ENCODE measurements at regions not wholly inside any gene's neighbourhood (a gene's known extent, or its start where the extent isn't known, plus 50 kb on each side); places are given as distances from the start of the nearest gene placed in this dataset.

DNA sequence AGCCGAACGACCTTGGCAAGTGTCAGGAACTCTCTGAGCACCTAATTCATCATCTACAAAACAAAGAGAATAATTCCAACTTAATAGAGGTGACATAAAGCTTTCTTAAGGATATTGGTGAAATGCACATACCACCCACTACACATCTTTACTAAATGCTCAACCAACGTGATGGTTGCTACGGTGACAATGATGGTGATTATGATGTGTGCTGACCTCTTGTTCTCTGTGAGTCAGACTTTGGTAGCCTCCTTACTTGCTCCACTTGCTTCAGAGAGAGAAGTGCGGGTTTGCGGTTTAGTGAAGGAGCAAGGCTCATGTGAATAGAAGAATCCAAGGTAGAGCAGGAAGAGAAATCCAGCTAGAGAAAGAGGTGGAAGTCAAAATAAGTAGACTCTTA, 52.8 kb upstream of the CLNK start:
- Mint-ChIP-seq H3K9me3 (ENCODE audit: unreplicated experiment) (no peaks in the 10 kb centered on the region), H3K36me3 (ENCODE audit: unreplicated experiment) (no peaks in the 10 kb centered on the region), H3K27me3 (ENCODE audit: unreplicated experiment) (peaks cover 4% of the 10 kb centered on the region), H3K27ac (ENCODE audit: unreplicated experiment) (no peak overlapping the region), H3K4me1 (ENCODE audit: unreplicated experiment) (peaks cover 7% of the 10 kb centered on the region), H3K4me3 (ENCODE audit: unreplicated experiment) (no peak overlapping the region)
- DNase-seq (ENCODE audit: extremely low spot score, unreplicated experiment), result no peak
- TF ChIP-seq, protein P1, sequence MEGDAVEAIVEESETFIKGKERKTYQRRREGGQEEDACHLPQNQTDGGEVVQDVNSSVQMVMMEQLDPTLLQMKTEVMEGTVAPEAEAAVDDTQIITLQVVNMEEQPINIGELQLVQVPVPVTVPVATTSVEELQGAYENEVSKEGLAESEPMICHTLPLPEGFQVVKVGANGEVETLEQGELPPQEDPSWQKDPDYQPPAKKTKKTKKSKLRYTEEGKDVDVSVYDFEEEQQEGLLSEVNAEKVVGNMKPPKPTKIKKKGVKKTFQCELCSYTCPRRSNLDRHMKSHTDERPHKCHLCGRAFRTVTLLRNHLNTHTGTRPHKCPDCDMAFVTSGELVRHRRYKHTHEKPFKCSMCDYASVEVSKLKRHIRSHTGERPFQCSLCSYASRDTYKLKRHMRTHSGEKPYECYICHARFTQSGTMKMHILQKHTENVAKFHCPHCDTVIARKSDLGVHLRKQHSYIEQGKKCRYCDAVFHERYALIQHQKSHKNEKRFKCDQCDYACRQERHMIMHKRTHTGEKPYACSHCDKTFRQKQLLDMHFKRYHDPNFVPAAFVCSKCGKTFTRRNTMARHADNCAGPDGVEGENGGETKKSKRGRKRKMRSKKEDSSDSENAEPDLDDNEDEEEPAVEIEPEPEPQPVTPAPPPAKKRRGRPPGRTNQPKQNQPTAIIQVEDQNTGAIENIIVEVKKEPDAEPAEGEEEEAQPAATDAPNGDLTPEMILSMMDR (IDR thresholded peaks at IDR 0.05), result no peak

DNA sequence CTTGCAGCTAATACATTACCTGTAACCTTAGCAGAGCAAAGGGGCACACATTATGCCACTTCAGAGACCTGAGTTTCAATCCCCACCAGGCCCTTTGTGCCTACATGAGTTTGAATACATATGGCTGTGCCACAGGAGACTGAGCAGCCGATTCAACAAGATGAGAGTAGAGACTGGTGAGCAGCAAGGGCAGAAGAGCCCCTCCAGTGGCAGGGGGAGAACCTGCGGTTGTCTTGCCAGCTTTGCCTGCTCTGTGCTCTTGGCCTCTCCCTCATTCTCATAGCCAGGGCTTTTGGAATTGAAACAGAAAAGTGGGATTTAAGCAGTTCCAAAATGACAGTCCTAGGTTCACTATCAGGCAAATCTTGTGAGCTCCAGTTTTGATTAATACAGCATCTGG, 52.3 kb upstream of the CLNK start:
- TF ChIP-seq, protein P1 (IDR thresholded peaks at IDR 0.05), result no peak
- Mint-ChIP-seq H3K9me3 (ENCODE audit: unreplicated experiment) (no peaks in the 10 kb centered on the region), H3K27me3 (ENCODE audit: unreplicated experiment) (peaks cover 7% of the 10 kb centered on the region), H3K4me3 (ENCODE audit: unreplicated experiment) (no peak overlapping the region), H3K4me1 (ENCODE audit: unreplicated experiment) (peaks cover 7% of the 10 kb centered on the region), H3K27ac (ENCODE audit: unreplicated experiment) (no peak overlapping the region), H3K36me3 (ENCODE audit: unreplicated experiment) (no peaks in the 10 kb centered on the region)
- no peak for DNase-seq (ENCODE audit: extremely low spot score, unreplicated experiment)

DNA sequence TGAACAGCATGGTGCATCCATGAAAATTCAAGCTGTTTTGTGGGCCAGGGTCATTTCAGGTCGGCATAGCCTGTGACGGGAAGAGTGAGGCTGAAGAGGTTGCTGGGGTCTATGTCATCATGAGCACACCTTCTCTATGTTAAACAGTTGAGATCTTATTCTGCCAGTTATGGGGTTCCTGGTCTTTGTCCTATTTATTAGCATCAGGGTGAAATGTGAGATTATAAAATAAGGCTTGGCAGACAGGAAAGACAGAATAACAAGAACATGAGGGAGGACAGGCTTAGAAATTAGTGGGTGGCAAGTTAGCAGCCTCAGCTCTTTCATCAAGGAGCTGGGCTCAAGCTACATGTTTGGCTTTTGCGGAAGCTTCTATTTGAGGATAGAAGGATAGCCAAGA, 51.7 kb upstream of the CLNK start:
- Mint-ChIP-seq H3K36me3 (ENCODE audit: unreplicated experiment) (no peaks in the 10 kb centered on the region), H3K4me1 (ENCODE audit: unreplicated experiment) (peaks cover 7% of the 10 kb centered on the region), H3K27ac (ENCODE audit: unreplicated experiment) (no peak overlapping the region), H3K9me3 (ENCODE audit: unreplicated experiment) (no peaks in the 10 kb centered on the region), H3K27me3 (ENCODE audit: unreplicated experiment) (peaks cover 8% of the 10 kb centered on the region), H3K4me3 (ENCODE audit: unreplicated experiment) (no peak overlapping the region)
- no peak for DNase-seq (ENCODE audit: extremely low spot score, unreplicated experiment)
- TF ChIP-seq, protein P1 (IDR thresholded peaks at IDR 0.05), result no peak

DNA sequence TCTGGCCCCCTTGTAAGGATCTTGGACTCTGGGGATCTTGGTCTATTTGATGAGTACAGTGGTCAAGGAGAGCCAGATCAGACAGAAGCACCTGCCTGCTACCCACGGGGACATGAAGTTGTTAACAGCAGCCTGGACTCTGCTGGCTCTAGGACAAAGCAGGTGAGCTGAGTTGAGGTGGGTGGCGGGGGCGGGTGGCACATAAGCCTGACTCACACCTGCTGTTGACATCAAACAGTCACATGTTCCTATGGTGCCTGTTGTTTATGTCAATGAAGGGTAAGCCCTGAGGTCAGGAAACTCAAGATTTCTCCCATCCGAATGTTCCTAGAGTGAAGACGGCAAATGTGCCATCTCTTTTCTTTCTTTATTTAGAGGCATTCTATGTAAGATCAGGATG, 50.1 kb upstream of the CLNK start:
- TF ChIP-seq, protein P1 (IDR thresholded peaks at IDR 0.05), result no peak
- no peaks in the 10 kb centered on the region for H3K9me3 Mint-ChIP-seq (ENCODE audit: unreplicated experiment)
- no peak overlapping the region for H3K4me3 Mint-ChIP-seq (ENCODE audit: unreplicated experiment)
- H3K27ac Mint-ChIP-seq (ENCODE audit: unreplicated experiment), result no peak overlapping the region
- H3K27me3 Mint-ChIP-seq (ENCODE audit: unreplicated experiment), result peaks cover 10% of the 10 kb centered on the region
- H3K36me3 Mint-ChIP-seq (ENCODE audit: unreplicated experiment), result no peaks in the 10 kb centered on the region
- no peaks in the 10 kb centered on the region for H3K4me1 Mint-ChIP-seq (ENCODE audit: unreplicated experiment)
- no peak for DNase-seq (ENCODE audit: extremely low spot score, unreplicated experiment)
